ENCODE measurements at regions not wholly inside any gene's neighbourhood (a gene's known extent, or its start where the extent isn't known, plus 50 kb on each side); places are given as distances from the start of the nearest gene placed in this dataset.
A peak's percentile ranks its signal among the peaks of the same experiment; 100 is the strongest.

DNA sequence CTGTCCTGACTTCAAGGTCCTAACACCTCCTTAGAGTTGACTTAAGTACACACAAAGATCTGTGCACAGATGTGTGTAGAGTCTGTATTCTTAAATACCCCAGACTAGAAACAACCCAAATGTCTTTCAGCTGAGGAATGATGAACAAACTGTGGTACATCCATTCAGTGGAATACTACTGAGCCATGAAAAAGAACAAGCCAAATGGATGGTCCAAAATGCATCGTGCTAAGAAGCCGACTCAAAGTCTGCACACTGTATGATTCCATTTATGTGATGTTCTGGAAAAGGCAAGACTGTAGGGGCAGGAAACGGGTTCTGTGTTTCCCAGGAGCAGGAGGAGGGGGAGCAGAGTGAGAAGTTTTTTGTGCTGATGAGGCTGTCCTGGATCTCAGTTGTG, 56.7 kb upstream of the LINC01488 start (continued):
- TF ChIP-seq, protein P1, sequence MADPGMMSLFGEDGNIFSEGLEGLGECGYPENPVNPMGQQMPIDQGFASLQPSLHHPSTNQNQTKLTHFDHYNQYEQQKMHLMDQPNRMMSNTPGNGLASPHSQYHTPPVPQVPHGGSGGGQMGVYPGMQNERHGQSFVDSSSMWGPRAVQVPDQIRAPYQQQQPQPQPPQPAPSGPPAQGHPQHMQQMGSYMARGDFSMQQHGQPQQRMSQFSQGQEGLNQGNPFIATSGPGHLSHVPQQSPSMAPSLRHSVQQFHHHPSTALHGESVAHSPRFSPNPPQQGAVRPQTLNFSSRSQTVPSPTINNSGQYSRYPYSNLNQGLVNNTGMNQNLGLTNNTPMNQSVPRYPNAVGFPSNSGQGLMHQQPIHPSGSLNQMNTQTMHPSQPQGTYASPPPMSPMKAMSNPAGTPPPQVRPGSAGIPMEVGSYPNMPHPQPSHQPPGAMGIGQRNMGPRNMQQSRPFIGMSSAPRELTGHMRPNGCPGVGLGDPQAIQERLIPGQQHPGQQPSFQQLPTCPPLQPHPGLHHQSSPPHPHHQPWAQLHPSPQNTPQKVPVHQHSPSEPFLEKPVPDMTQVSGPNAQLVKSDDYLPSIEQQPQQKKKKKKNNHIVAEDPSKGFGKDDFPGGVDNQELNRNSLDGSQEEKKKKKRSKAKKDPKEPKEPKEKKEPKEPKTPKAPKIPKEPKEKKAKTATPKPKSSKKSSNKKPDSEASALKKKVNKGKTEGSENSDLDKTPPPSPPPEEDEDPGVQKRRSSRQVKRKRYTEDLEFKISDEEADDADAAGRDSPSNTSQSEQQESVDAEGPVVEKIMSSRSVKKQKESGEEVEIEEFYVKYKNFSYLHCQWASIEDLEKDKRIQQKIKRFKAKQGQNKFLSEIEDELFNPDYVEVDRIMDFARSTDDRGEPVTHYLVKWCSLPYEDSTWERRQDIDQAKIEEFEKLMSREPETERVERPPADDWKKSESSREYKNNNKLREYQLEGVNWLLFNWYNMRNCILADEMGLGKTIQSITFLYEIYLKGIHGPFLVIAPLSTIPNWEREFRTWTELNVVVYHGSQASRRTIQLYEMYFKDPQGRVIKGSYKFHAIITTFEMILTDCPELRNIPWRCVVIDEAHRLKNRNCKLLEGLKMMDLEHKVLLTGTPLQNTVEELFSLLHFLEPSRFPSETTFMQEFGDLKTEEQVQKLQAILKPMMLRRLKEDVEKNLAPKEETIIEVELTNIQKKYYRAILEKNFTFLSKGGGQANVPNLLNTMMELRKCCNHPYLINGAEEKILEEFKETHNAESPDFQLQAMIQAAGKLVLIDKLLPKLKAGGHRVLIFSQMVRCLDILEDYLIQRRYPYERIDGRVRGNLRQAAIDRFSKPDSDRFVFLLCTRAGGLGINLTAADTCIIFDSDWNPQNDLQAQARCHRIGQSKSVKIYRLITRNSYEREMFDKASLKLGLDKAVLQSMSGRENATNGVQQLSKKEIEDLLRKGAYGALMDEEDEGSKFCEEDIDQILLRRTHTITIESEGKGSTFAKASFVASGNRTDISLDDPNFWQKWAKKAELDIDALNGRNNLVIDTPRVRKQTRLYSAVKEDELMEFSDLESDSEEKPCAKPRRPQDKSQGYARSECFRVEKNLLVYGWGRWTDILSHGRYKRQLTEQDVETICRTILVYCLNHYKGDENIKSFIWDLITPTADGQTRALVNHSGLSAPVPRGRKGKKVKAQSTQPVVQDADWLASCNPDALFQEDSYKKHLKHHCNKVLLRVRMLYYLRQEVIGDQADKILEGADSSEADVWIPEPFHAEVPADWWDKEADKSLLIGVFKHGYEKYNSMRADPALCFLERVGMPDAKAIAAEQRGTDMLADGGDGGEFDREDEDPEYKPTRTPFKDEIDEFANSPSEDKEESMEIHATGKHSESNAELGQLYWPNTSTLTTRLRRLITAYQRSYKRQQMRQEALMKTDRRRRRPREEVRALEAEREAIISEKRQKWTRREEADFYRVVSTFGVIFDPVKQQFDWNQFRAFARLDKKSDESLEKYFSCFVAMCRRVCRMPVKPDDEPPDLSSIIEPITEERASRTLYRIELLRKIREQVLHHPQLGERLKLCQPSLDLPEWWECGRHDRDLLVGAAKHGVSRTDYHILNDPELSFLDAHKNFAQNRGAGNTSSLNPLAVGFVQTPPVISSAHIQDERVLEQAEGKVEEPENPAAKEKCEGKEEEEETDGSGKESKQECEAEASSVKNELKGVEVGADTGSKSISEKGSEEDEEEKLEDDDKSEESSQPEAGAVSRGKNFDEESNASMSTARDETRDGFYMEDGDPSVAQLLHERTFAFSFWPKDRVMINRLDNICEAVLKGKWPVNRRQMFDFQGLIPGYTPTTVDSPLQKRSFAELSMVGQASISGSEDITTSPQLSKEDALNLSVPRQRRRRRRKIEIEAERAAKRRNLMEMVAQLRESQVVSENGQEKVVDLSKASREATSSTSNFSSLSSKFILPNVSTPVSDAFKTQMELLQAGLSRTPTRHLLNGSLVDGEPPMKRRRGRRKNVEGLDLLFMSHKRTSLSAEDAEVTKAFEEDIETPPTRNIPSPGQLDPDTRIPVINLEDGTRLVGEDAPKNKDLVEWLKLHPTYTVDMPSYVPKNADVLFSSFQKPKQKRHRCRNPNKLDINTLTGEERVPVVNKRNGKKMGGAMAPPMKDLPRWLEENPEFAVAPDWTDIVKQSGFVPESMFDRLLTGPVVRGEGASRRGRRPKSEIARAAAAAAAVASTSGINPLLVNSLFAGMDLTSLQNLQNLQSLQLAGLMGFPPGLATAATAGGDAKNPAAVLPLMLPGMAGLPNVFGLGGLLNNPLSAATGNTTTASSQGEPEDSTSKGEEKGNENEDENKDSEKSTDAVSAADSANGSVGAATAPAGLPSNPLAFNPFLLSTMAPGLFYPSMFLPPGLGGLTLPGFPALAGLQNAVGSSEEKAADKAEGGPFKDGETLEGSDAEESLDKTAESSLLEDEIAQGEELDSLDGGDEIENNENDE (IDR thresholded peaks at IDR 0.05; ENCODE audit: insufficient replicate concordance, low read length), result no peak
- no peak for TF ChIP-seq SP2 (IDR thresholded peaks at IDR 0.05; ENCODE audit: low read length)
- peak; percentile 98 for TF ChIP-seq KDM1A (IDR thresholded peaks at IDR 0.05; ENCODE audit: borderline replicate concordance, low read length)

Measured in H1 (cell line).